K562 (cell line): ENCODE measurements at regions not wholly inside any gene's neighbourhood (a gene's known extent, or its start where the extent isn't known, plus 50 kb on each side); places are given as distances from the start of the nearest gene placed in this dataset.

Experiments used
- ATAC-seq: fragments of 200-7000 bp; cut with Tn5 transposase; 3 replicates; pipeline ENCODE4 v1.9.1; 2020; ENCODE audit warnings: moderate library complexity
- BruUV-seq: library from RNA; stranded (reverse); fragments of 400-500 nt; replicated peaks from 2 replicates; lab custom pipeline; 2021; lab: Mats Ljungman, UMichigan
- CTCF ChIA-PET: fragments of 300-600 bp; formaldehyde crosslinking; extraction: SDS; loops from one replicate; lab custom pipeline; 2021; ENCODE audit warnings: low intra/inter-chr PET ratio; lab: Yijun Ruan, JAX
- POLR2A ChIA-PET: fragments of 300-600, 350-650 bp; sonication (Branson Sonifier 250); formaldehyde crosslinking; extraction: SDS; loops from one replicate; lab custom pipeline; 2021; ENCODE audit warnings: antibody characterized with exemption, inconsistent platforms; lab: Yijun Ruan, JAX
- DNase-seq, 4 experiments: peaks; one replicate each; pipeline versions ENCODE4 v3.0.0 to v3.0.0-alpha.2; 2011 to 2018; ENCODE audit warnings: low spot score in 3 of 4, mixed read lengths in 3 of 4; ENCODE audit errors: extremely low read depth in 1 of 4
- FAIRE-seq: peaks from 2 replicates; lab custom pipeline; 2011; peaks lifted over from hg19 to GRCh38; lab: Jason Lieb, UNC
- H2AFZ ChIP-seq: 2 replicates; pipeline ENCODE4 v1.6.0; 2011; ENCODE audit warnings: low read depth, low read length, control low read depth, inconsistent platforms
- H3K27ac ChIP-seq: fragments of 200-600 bp; 3 replicates; pipeline ENCODE4 v1.8.0; 2011; ENCODE audit warnings: low read depth, mild to moderate bottlenecking, control low read depth, inconsistent platforms, low read length, moderate library complexity, mixed read lengths; ENCODE audit errors: extremely low read depth
- H3K27me3 ChIP-seq, 2 experiments: fragments of 300-600 bp in 1 of 2; 2 replicates in 1 of 2; 3 replicates in 1 of 2; pipeline versions ENCODE4 v1.6.0 to v1.8.0; 2011; ENCODE audit warnings: inconsistent platforms in 2 of 2, low read length in 2 of 2, mild to moderate bottlenecking in 1 of 2, mixed read lengths in 1 of 2, moderate library complexity in 1 of 2; ENCODE audit not compliant: control insufficient read depth in 2 of 2, insufficient read depth in 2 of 2
- H3K36me3 ChIP-seq: fragments of 300-600 bp; 3 replicates; pipeline ENCODE4 v1.8.0; 2011; ENCODE audit warnings: mild to moderate bottlenecking, low read length, inconsistent platforms; ENCODE audit not compliant: control insufficient read depth, insufficient read depth
- H3K4me1 ChIP-seq, 2 experiments: fragments of 200-600 bp in 1 of 2; replicated peaks in 1 of 2; 2 replicates in 1 of 2; 3 replicates in 1 of 2; pipeline versions ENCODE4 v1.5.1 to v1.8.0; 2011; ENCODE audit warnings: inconsistent platforms in 2 of 2, low read length in 2 of 2, mild to moderate bottlenecking in 1 of 2, mixed read lengths in 1 of 2, moderate library complexity in 1 of 2; ENCODE audit not compliant: control insufficient read depth in 2 of 2, insufficient read depth in 2 of 2
- H3K4me2 ChIP-seq: 2 replicates; pipeline ENCODE4 v1.6.1; 2011; ENCODE audit warnings: low read length, control low read depth, inconsistent platforms, mixed read lengths; ENCODE audit not compliant: insufficient read depth
- H3K4me3 ChIP-seq: fragments of 200-600 bp; sonication (generic), shearing (Covaris generic); 2 replicates; pipeline ENCODE4 v1.5.1; 2016; ENCODE audit warnings: control low read depth, inconsistent platforms
- H3K79me2 ChIP-seq: fragments of 200-600 bp; 3 replicates; pipeline ENCODE4 v1.8.0; 2011; ENCODE audit warnings: low read length, inconsistent platforms; ENCODE audit not compliant: control insufficient read depth, insufficient read depth
- H3K9ac ChIP-seq, 2 experiments: 2 replicates each; pipeline versions ENCODE4 v1.6.0 to v1.6.1; 2011; ENCODE audit warnings: low read depth in 2 of 2, low read length in 2 of 2, control low read depth in 1 of 2, inconsistent platforms in 1 of 2, mild to moderate bottlenecking in 1 of 2, mixed read lengths in 1 of 2; ENCODE audit not compliant: insufficient read depth in 1 of 2
- H3K9me1 ChIP-seq: one replicate; pipeline ENCODE4 v1.6.0; 2011; ENCODE audit warnings: inconsistent platforms, mild to moderate bottlenecking, low read length, moderate library complexity; ENCODE audit not compliant: control insufficient read depth, insufficient read depth
- H3K9me3 ChIP-seq: replicated peaks from 2 replicates; pipeline ENCODE4 v1.5.1; 2011; ENCODE audit warnings: low read depth, low read length, inconsistent platforms; ENCODE audit not compliant: control insufficient read depth, insufficient read depth
- H4K20me1 ChIP-seq: replicated peaks from 2 replicates; pipeline ENCODE4 v1.6.1; 2011; ENCODE audit warnings: low read length, inconsistent platforms, mixed read lengths; ENCODE audit not compliant: control insufficient read depth, insufficient read depth
- E2F5 ChIP-seq: sonication (generic); formaldehyde crosslinking; IDR thresholded peaks from 2 replicates; pipeline ENCODE4 v1.8.0; 2022; ENCODE audit warnings: mild to moderate bottlenecking, missing genetic modification reagents
- ESRRA ChIP-seq: fragments of 450-650 bp; IDR thresholded peaks from 2 replicates; pipeline ENCODE4 v1.6.1; 2014; ENCODE audit warnings: low read depth, mild to moderate bottlenecking, moderate library complexity, borderline replicate concordance
- GTF2A2 ChIP-seq: IDR thresholded peaks from 2 replicates; pipeline ENCODE4 v1.6.1; 2016; ENCODE audit warnings: mild to moderate bottlenecking, missing genetic modification characterization, missing compliant biosample characterization
- HCFC1 ChIP-seq: IDR thresholded peaks from 2 replicates; pipeline ENCODE4 v1.6.1; 2012; ENCODE audit warnings: low read depth, low read length, improper control_type of control experiment
- HOXB6 ChIP-seq: fragments of 250-450 bp; sonication (Bioruptor Pico); IDR thresholded peaks from 2 replicates; pipeline ENCODE4 v1.5.1; 2022; ENCODE audit warnings: mild to moderate bottlenecking, borderline replicate concordance
- POU5F1 ChIP-seq: fragments of 150-350 bp; IDR thresholded peaks from 2 replicates; pipeline ENCODE4 v1.6.1; 2014; ENCODE audit warnings: borderline replicate concordance, low read length, low read depth, mild to moderate bottlenecking; ENCODE audit not compliant: partially characterized antibody
- SAFB ChIP-seq: fragments of 200-400 bp; formaldehyde crosslinking; IDR thresholded peaks from 2 replicates; pipeline ENCODE4 v1.6.1; 2017; ENCODE audit warnings: low read depth, low read length, borderline replicate concordance
- SREBF2 ChIP-seq: sonication (generic); formaldehyde crosslinking; IDR thresholded peaks from 2 replicates; pipeline ENCODE4 v1.4.0; 2020; ENCODE audit warnings: mild to moderate bottlenecking, missing genetic modification reagents
- ZFX ChIP-seq: sonication (generic); formaldehyde crosslinking; IDR thresholded peaks from 2 replicates; pipeline ENCODE4 v1.8.0; 2022; ENCODE audit warnings: mild to moderate bottlenecking, missing genetic modification reagents, moderate library complexity
- ZNF165 ChIP-seq: fragments of 250-450 bp; sonication (Bioruptor Pico); IDR thresholded peaks from 2 replicates; pipeline ENCODE4 v1.4.0; 2020; ENCODE audit warnings: borderline replicate concordance
- ZNF274 ChIP-seq: IDR thresholded peaks from 2 replicates; pipeline ENCODE4 v1.6.1; 2011; ENCODE audit warnings: low read depth, mild to moderate bottlenecking, low read length, moderate library complexity, borderline replicate concordance
- WGBS: fragments of 100-300 bp; shearing (Covaris generic); methylation state at CpG from one replicate; pipeline ENCODE4 v1.1.6; 2016; ENCODE audit warnings: low coverage, mixed read lengths; ENCODE audit not compliant: insufficient coverage; ENCODE audit errors: missing lambda C conversion rate; 5-methylcytosine and 5-hydroxymethylcytosine counted together
- in situ Hi-C: fragments of 300-500 bp; cut with MboI; formaldehyde crosslinking; loops from 4 replicates; pipeline ENCODE4 v1.15.0; 2018; ENCODE audit warnings: inconsistent platforms, mixed read lengths
- intact Hi-C: fragments of 100-400 bp; cut with micrococcal nuclease; formaldehyde crosslinking; loops from 2 replicates; pipeline ENCODE4 v1.14.2; 2022

- POLR2A ChIA-PET, result no interaction called here
- whole genome bisulfite sequencing, result 0% methylated on average over 2 of the region's 2 CpGs
- H3K79me2 ChIP-seq, result no peaks in the 10 kb centered on the region
- H3K27me3 ChIP-seq, result no peaks in the 10 kb centered on the region
- H3K9ac ChIP-seq, result no peak overlapping the region
- H3K27ac ChIP-seq, result no peak overlapping the region
- no peak for TF ChIP-seq ZNF165 (CRISPR knock-in tag)
- TF ChIP-seq, all 486 proteins: peak for 0
- DNase-seq, result no peak
- ATAC-seq, result no peak
- Histone ChIP-seq H4K20me1 (no peaks in the 10 kb centered on the region), H3K9me3 (no peaks in the 10 kb centered on the region), H3K4me3 (no peak overlapping the region), H3K4me1 (no peaks in the 10 kb centered on the region), H3K4me2 (no peak overlapping the region), H3K36me3 (no peaks in the 10 kb centered on the region), H2AFZ (no peak overlapping the region), H3K9me1 (no peaks in the 10 kb centered on the region)
- BruUV-seq, result no TSS peak
- CTCF ChIA-PET, result no interaction called here
- no peak for FAIRE-seq
- intact Hi-C loops (no loop called here), in situ Hi-C loops (no loop called here)
These were observed 929.8 kb upstream of the SLITRK1 start for GRCh38 chr13:84812078-84812477.

- ATAC-seq (no peak), FAIRE-seq (no peak), DNase-seq (no peak)
- Histone ChIP-seq H3K79me2 (no peaks in the 10 kb centered on the region), H2AFZ (no peak overlapping the region), H3K36me3 (no peaks in the 10 kb centered on the region), H3K4me1 (no peaks in the 10 kb centered on the region), H3K4me2 (no peak overlapping the region), H3K9me3 (no peaks in the 10 kb centered on the region), H3K27ac (no peak overlapping the region), H3K9ac (no peak overlapping the region), H3K27me3 (no peaks in the 10 kb centered on the region), H3K4me3 (no peak overlapping the region), H3K9me1 (no peaks in the 10 kb centered on the region), H4K20me1 (no peaks in the 10 kb centered on the region)
- TF ChIP-seq ZFX (no peak), GTF2A2 (no peak), HOXB6 (CRISPR knock-in tag) (no peak), SREBF2 (no peak), ZNF274 (no peak), ESRRA (no peak), SAFB (no peak), E2F5 (CRISPR knock-in tag) (no peak), HCFC1 (no peak), POU5F1 (no peak)
- in situ Hi-C loops, result no loop called here
- intact Hi-C loops, result no loop called here
- no TSS peak for BruUV-seq
- POLR2A ChIA-PET, result no interaction called here
- 0% methylated on average over 3 of the region's 4 CpGs for WGBS
- CTCF ChIA-PET, result no interaction called here
These were observed 928.5 kb upstream of the SLITRK1 start for GRCh38 chr13:84810781-84811180.
